ENCODE measurements at regions not wholly inside any gene's neighbourhood (a gene's known extent, or its start where the extent isn't known, plus 50 kb on each side); places are given as distances from the start of the nearest gene placed in this dataset.

- DNase-seq (ENCODE audit: low read depth) = no peak
- no peak overlapping the region for H3K4me3 ChIP-seq (ENCODE audit: low read depth, low read length)
- no peak for TF ChIP-seq CTCF (IDR thresholded peaks at IDR 0.05; ENCODE audit: insufficient read depth, low read depth, low read length)
These were observed 239.4 kb upstream of the SKOR2 start for GRCh38 chr18:47490882-47491281.

- TF ChIP-seq CTCF (IDR thresholded peaks at IDR 0.05; ENCODE audit: insufficient read depth, low read depth, low read length) = no peak
- no peak for DNase-seq (ENCODE audit: low read depth)
- H3K4me3 ChIP-seq (ENCODE audit: low read depth, low read length) = no peak overlapping the region
These were observed 233.8 kb upstream of the SKOR2 start for GRCh38 chr18:47485221-47485797.

- no peak for TF ChIP-seq CTCF (IDR thresholded peaks at IDR 0.05; ENCODE audit: insufficient read depth, low read depth, low read length)
- no peak overlapping the region for H3K4me3 ChIP-seq (ENCODE audit: low read depth, low read length)
- DNase-seq (ENCODE audit: low read depth) = no peak
These were observed 232.6 kb upstream of the SKOR2 start for GRCh38 chr18:47484068-47484467.

- no peak for DNase-seq (ENCODE audit: low read depth)
- H3K4me3 ChIP-seq (ENCODE audit: low read depth, low read length) = no peak overlapping the region
- TF ChIP-seq CTCF (IDR thresholded peaks at IDR 0.05; ENCODE audit: insufficient read depth, low read depth, low read length) = no peak
These were observed 228.7 kb upstream of the SKOR2 start for GRCh38 chr18:47480166-47480565.

- no peak for TF ChIP-seq CTCF (IDR thresholded peaks at IDR 0.05; ENCODE audit: insufficient read depth, low read depth, low read length)
- no peak overlapping the region for H3K4me3 ChIP-seq (ENCODE audit: low read depth, low read length)
- no peak for DNase-seq (ENCODE audit: low read depth)
These were observed 220.3 kb upstream of the SKOR2 start for GRCh38 chr18:47471784-47472183.

GRCh38 chr18:47470941-47471340, 219.5 kb upstream of the SKOR2 start:
- TF ChIP-seq CTCF (IDR thresholded peaks at IDR 0.05; ENCODE audit: insufficient read depth, low read depth, low read length) = no peak
- no peak overlapping the region for H3K4me3 ChIP-seq (ENCODE audit: low read depth, low read length)
- DNase-seq (ENCODE audit: low read depth) = no peak

GRCh38 chr18:47469576-47469975, 218.1 kb upstream of the SKOR2 start:
- no peak for TF ChIP-seq CTCF (IDR thresholded peaks at IDR 0.05; ENCODE audit: insufficient read depth, low read depth, low read length)
- H3K4me3 ChIP-seq (ENCODE audit: low read depth, low read length) = no peak overlapping the region
- no peak for DNase-seq (ENCODE audit: low read depth)
